Peyer's patch (tissue), 4 donors: ENCODE measurements at regions not wholly inside any gene's neighbourhood (a gene's known extent, or its start where the extent isn't known, plus 50 kb on each side); places are given as distances from the start of the nearest gene placed in this dataset.

Experiments used
- POLR2A ChIP-seq, 2 donors: fragments of 450-650 bp; IDR thresholded peaks; one replicate each; pipeline ENCODE4 v1.5.1; 2017; ENCODE audit warnings: antibody characterized with exemption in 2 of 2, mild to moderate bottlenecking in 2 of 2, moderate library complexity in 2 of 2
- TF ChIP-seq, protein P1 (sequence below), 6 experiments: fragments of 450-650 bp in 4 of 6; fragments of 200-600 bp in 2 of 6; sonication (generic) in 1 of 6; IDR thresholded peaks; one replicate each; pipeline ENCODE4 v1.5.1; 2017 to 2019; ENCODE audit warnings: antibody characterized with exemption in 6 of 6, mild to moderate bottlenecking in 3 of 6, moderate library complexity in 1 of 6

DNA sequence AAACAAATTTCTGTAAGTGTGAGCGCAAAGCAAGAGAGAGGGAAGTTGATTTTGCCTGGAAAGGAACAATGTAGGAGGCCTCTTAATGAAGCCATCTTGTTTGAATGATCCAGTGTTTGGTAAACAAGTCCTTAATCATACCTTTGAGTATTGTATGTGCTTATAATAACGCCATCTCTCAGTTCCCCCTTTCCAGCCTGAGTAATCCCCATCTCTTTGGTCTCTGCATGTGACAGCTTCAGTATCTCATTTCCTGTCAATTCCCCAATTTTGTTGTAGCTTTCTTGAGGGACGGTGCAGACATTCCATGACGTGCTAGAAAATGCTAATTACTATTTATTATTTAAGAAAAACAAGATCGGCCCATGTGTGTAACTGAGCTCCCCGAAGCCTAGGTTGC lies 349.3 kb upstream of the NR2F2 start:
- TF ChIP-seq, protein P1, sequence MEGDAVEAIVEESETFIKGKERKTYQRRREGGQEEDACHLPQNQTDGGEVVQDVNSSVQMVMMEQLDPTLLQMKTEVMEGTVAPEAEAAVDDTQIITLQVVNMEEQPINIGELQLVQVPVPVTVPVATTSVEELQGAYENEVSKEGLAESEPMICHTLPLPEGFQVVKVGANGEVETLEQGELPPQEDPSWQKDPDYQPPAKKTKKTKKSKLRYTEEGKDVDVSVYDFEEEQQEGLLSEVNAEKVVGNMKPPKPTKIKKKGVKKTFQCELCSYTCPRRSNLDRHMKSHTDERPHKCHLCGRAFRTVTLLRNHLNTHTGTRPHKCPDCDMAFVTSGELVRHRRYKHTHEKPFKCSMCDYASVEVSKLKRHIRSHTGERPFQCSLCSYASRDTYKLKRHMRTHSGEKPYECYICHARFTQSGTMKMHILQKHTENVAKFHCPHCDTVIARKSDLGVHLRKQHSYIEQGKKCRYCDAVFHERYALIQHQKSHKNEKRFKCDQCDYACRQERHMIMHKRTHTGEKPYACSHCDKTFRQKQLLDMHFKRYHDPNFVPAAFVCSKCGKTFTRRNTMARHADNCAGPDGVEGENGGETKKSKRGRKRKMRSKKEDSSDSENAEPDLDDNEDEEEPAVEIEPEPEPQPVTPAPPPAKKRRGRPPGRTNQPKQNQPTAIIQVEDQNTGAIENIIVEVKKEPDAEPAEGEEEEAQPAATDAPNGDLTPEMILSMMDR (IDR thresholded peaks at IDR 0.05) = no peak
- no peak for TF ChIP-seq POLR2A (IDR thresholded peaks at IDR 0.05)
